ENCODE measurements at regions not wholly inside any gene's neighbourhood (a gene's known extent, or its start where the extent isn't known, plus 50 kb on each side); places are given as distances from the start of the nearest gene placed in this dataset.
A peak's percentile ranks its signal among the peaks of the same experiment; 100 is the strongest.
"Not testable (repeated sequence)": the region's sequence is repeated elsewhere in the genome, so short reads cannot be mapped to it uniquely, and the experiment has no call there.

DNA sequence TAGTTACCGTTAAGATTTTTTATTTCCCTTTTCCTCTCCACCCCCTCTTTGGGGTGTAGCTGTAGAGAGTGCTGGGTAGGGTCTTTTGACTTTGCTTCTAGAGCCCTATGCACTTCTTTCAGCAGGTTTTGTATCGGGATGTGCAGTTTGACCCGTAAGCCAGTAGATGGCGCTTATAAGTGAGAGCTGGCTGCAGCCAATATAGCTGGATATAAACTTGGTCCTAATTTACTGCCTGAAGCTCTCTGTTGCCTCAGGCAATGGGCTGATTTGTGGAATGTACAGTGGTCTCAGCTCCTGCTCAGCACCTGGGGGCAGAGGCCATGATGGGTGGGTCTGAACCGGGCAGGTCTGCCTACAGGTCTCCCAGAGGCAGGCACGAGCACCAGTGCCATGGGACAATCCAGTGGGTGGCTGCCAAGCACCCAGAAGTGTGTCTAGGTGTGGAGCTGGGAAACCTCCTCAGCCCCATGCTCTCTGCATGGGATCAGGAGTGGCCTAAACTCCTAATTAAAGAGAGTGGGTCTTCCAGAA lies 146.5 kb downstream of the SPANXN1 start:
- Mint-ChIP-seq H3K27ac (no peak overlapping the region), H3K36me3 (no peaks in the 10 kb centered on the region), H3K9me3 (peaks cover 6% of the 10 kb centered on the region), H3K4me3 (no peak overlapping the region), H3K27me3 (no peaks in the 10 kb centered on the region), H3K4me1 (ENCODE audit: unreplicated experiment) (no peaks in the 10 kb centered on the region)
- DNase-seq (ENCODE audit: extremely low spot score, unreplicated experiment), result no peak
- TF ChIP-seq CTCF (conservative IDR thresholded peaks at IDR 0.05), result peak; percentile 60

- Mint-ChIP-seq H3K27me3 (no peaks in the 10 kb centered on the region), H3K27ac (no peak overlapping the region), H3K4me1 (ENCODE audit: unreplicated experiment) (no peaks in the 10 kb centered on the region), H3K9me3 (peaks cover 6% of the 10 kb centered on the region), H3K36me3 (no peaks in the 10 kb centered on the region), H3K4me3 (no peak overlapping the region)
- TF ChIP-seq CTCF (conservative IDR thresholded peaks at IDR 0.05), result no peak
- no peak for DNase-seq (ENCODE audit: extremely low spot score, unreplicated experiment)
Observed at GRCh38 chrX:145394344-145394743, 147.0 kb downstream of the SPANXN1 start.

DNA sequence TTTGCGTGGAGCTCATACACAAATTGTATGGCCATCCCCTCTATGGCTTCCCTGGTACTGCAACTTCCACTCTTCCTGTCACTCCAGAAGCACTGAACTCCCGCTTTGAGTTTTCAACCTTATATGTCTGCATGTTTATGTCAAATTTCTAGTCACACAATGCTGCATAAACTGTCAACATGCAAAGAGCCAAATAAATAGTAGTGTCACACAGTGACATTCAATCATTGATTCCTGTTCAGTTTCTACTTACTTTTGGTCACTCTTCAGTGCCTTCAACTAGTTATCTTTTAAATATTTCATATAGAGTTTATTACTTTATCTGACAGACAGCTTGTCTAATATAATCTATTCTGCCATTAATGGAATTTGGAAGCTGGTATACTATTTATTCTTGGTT lies 149.3 kb downstream of the SPANXN1 start:
- Mint-ChIP-seq H3K4me1 (ENCODE audit: unreplicated experiment) (no peaks in the 10 kb centered on the region), H3K27ac (no peak overlapping the region), H3K27me3 (no peaks in the 10 kb centered on the region), H3K4me3 (no peak overlapping the region), H3K36me3 (no peaks in the 10 kb centered on the region), H3K9me3 (peaks cover 6% of the 10 kb centered on the region)
- no peak for TF ChIP-seq CTCF (conservative IDR thresholded peaks at IDR 0.05)
- no peak for DNase-seq (ENCODE audit: extremely low spot score, unreplicated experiment)

- peak; percentile 83 for TF ChIP-seq CTCF (conservative IDR thresholded peaks at IDR 0.05)
- H3K4me3 Mint-ChIP-seq, result no peak overlapping the region
- no peak for DNase-seq (ENCODE audit: extremely low spot score, unreplicated experiment)
Observed at GRCh38 chrX:145405012-145405411, 157.7 kb downstream of the SPANXN1 start.

GRCh38 chrX:145410622-145411021 lies 163.3 kb downstream of the SPANXN1 start:
- Mint-ChIP-seq H3K4me3 (no peak overlapping the region), H3K27ac (no peak overlapping the region), H3K9me3 (no peaks in the 10 kb centered on the region), H3K36me3 (no peaks in the 10 kb centered on the region), H3K4me1 (ENCODE audit: unreplicated experiment) (no peaks in the 10 kb centered on the region), H3K27me3 (no peaks in the 10 kb centered on the region)
- no peak for TF ChIP-seq CTCF (conservative IDR thresholded peaks at IDR 0.05)
- no peak for DNase-seq (ENCODE audit: extremely low spot score, unreplicated experiment)

More at GRCh38 chrX:145405012-145405411, 157.7 kb downstream of the SPANXN1 start:
- Mint-ChIP-seq H3K27ac (no peak overlapping the region), H3K36me3 (no peaks in the 10 kb centered on the region), H3K4me1 (ENCODE audit: unreplicated experiment) (no peaks in the 10 kb centered on the region), H3K27me3 (no peaks in the 10 kb centered on the region), H3K9me3 (no peaks in the 10 kb centered on the region)

- H3K27ac Mint-ChIP-seq; H3K9me3 Mint-ChIP-seq; H3K36me3 Mint-ChIP-seq; H3K4me3 Mint-ChIP-seq; H3K4me1 Mint-ChIP-seq (ENCODE audit: unreplicated experiment); H3K27me3 Mint-ChIP-seq; DNase-seq (ENCODE audit: extremely low spot score, unreplicated experiment): not testable (repeated sequence)
Observed at GRCh38 chrX:145436211-145436610, 188.9 kb downstream of the SPANXN1 start.

All from type B pancreatic cell (in vitro differentiated cells).